OCI-LY7 (cell line): ENCODE measurements at regions not wholly inside any gene's neighbourhood (a gene's known extent, or its start where the extent isn't known, plus 50 kb on each side); places are given as distances from the start of the nearest gene placed in this dataset.

ENCODE experiments used
- CTCF ChIP-seq: fragments of 200-600 bp; sonication (generic); conservative IDR thresholded peaks from 2 replicates; pipeline ENCODE4 v1.5.1; 2014; ENCODE audit warnings: mild to moderate bottlenecking, antibody characterized with exemption, low read length, moderate library complexity, mixed read lengths
- EZH2phosphoT487 ChIP-seq: fragments of 200-600 bp; sonication (generic); IDR thresholded peaks from 2 replicates; pipeline ENCODE4 v1.6.1; 2018; ENCODE audit warnings: low read depth, borderline replicate concordance, mild to moderate bottlenecking, mixed run types, antibody characterized with exemption, low read length, moderate library complexity, mixed read lengths

GRCh38 chr3:22885039-22885438 lies 318.1 kb upstream of the UBE2E2 start:
- TF ChIP-seq CTCF: no peak
- TF ChIP-seq EZH2phosphoT487: no peak
